ENCODE measurements at regions not wholly inside any gene's neighbourhood (a gene's known extent, or its start where the extent isn't known, plus 50 kb on each side); places are given as distances from the start of the nearest gene placed in this dataset.

DNA sequence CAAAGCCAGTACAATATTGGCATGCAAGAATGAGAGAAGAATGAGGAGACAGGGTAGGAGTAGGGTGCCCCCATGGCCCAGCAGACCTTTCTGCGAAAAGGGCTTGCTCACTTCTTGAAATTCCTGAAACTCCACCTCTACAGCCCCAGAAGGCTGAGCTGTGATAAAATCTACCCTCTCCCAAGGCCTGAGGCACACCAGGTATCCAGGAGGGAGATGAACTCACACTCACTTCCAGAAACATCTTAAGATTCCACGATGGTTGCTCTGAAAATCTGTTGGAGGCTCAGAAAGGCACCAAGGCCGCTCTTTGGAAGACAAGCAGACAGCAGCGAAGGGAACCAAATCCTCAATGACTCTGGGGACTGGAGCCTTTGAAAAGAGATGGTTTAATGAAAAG is 297.5 kb downstream of the UACA start:
- DNase-seq = no peak
- Histone ChIP-seq H3K27me3 (no peaks in the 10 kb centered on the region), H3K27ac (no peak overlapping the region), H3K36me3 (no peaks in the 10 kb centered on the region), H3K4me3 (no peak overlapping the region), H3K9me3 (no peaks in the 10 kb centered on the region), H3K4me1 (peaks cover 0 to 25% (median 5%) of the 10 kb centered on the region in 4 donors)
- TF ChIP-seq POLR2A (IDR thresholded peaks at IDR 0.05) (no peak), POLR2AphosphoS5 (IDR thresholded peaks at IDR 0.05) (no peak)
- TF ChIP-seq, protein P1, sequence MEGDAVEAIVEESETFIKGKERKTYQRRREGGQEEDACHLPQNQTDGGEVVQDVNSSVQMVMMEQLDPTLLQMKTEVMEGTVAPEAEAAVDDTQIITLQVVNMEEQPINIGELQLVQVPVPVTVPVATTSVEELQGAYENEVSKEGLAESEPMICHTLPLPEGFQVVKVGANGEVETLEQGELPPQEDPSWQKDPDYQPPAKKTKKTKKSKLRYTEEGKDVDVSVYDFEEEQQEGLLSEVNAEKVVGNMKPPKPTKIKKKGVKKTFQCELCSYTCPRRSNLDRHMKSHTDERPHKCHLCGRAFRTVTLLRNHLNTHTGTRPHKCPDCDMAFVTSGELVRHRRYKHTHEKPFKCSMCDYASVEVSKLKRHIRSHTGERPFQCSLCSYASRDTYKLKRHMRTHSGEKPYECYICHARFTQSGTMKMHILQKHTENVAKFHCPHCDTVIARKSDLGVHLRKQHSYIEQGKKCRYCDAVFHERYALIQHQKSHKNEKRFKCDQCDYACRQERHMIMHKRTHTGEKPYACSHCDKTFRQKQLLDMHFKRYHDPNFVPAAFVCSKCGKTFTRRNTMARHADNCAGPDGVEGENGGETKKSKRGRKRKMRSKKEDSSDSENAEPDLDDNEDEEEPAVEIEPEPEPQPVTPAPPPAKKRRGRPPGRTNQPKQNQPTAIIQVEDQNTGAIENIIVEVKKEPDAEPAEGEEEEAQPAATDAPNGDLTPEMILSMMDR (IDR thresholded peaks at IDR 0.05) = no peak
- intact Hi-C loops (cut with DNase I; ENCODE audit: low total_unique reads) = no loop called here
- WGBS, 5 donors = 95 to 100% (median 97%) methylated on average over 4 of the region's 4 CpGs

DNA sequence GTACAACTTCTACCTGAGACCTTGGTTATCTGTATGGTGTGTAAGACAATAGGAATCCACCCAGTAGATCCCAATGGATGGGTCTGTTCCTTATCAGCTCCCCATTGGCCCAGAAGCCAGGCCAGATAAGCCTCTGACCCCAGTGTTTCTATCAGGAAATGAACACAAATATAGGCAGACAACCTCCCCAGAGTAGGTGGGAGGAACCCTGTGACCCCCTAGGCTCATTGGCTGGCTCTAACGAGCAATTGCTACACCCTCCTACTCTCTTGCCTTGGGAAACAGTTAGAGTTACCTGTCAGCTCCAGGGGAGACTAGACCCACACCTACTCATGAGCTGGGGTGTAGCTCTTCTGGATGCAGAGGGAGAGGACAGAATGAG is 299.9 kb downstream of the UACA start:
- intact Hi-C loops (cut with DNase I; ENCODE audit: low total_unique reads) = no loop called here
- no peaks in the 10 kb centered on the region for H3K9me3 ChIP-seq

DNA sequence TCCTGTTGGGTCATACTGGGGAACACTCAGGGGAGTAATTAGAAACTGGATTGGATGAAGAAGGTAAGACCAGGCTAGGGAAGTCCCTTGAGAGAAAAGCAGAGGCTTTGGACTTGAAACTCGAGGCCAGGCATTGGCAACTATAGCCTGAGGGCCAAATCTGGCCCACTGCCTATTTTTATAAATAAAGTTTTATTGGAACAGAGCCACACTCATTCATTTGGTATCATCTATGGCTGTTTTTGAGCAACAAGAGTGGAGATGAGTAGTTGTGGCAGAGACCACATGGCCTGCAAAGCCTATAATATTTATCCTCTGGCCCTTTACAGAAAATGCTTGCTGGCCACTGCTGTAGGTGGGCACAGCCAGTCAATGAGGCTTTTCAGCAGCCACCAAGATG is 301.4 kb downstream of the UACA start:
- TF ChIP-seq, protein P1 (IDR thresholded peaks at IDR 0.05) = no peak
- TF ChIP-seq POLR2AphosphoS5 (IDR thresholded peaks at IDR 0.05) (no peak), EP300 (IDR thresholded peaks at IDR 0.05) (no peak), POLR2A (IDR thresholded peaks at IDR 0.05) (no peak)
- Histone ChIP-seq H3K9me3 (no peaks in the 10 kb centered on the region), H3K4me1 (peaks cover 0 to 31% (median 8%) of the 10 kb centered on the region in 4 donors), H3K36me3 (no peaks in the 10 kb centered on the region), H3K27me3 (no peaks in the 10 kb centered on the region), H3K27ac (no peak overlapping the region), H3K4me3 (no peak overlapping the region)
- WGBS, 5 donors = 83 to 95% (median 84%) methylated on average over 1 of the region's 1 CpG
- no peak for DNase-seq
- intact Hi-C loops (cut with DNase I; ENCODE audit: low total_unique reads) = no loop called here

More for the DNA sequence above, 299.9 kb downstream of the UACA start:
- 0 to 28% (median 0%) methylated on average over 1 of the region's 1 CpG for WGBS, 5 donors
- no peak for TF ChIP-seq POLR2AphosphoS5 (IDR thresholded peaks at IDR 0.05)
- no peak for TF ChIP-seq POLR2A (IDR thresholded peaks at IDR 0.05)
- Histone ChIP-seq H3K27ac (peak overlapping the region in 1 of 5 donors; percentile 22), H3K27me3 (no peaks in the 10 kb centered on the region), H3K4me1 (peaks cover 0 to 34% (median 8%) of the 10 kb centered on the region in 4 donors), H3K4me3 (no peak overlapping the region), H3K36me3 (no peaks in the 10 kb centered on the region)
- DNase-seq = no peak

DNA sequence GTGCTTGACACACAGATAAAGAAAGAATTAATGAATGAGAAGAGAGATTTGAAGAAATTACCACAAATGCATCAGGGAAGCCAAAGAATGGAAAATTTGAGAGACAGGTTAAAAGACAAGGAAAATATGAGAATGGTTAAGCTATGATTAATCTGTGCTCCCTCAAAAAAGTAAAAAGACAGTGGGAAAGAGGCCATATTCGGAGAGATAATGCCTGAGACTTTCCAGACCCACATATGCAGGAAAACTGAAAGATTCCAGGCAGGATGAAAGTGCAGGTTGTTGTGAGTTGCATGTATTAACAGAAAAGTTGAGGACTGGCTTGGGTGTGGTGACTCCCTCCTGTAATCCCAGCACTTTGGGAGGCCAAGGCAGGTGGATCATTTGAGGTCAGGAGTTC is 302.3 kb downstream of the UACA start:
- H3K36me3 ChIP-seq = no peaks in the 10 kb centered on the region
- DNase-seq = no peak
- no peaks in the 10 kb centered on the region for H3K9me3 ChIP-seq
- WGBS, 5 donors = 67 to 89% (median 82%) methylated on average over 1 of the region's 1 CpG
- H3K27ac ChIP-seq = no peak overlapping the region
- intact Hi-C loops (cut with DNase I; ENCODE audit: low total_unique reads) = no loop called here
- H3K27me3 ChIP-seq = no peaks in the 10 kb centered on the region
- peaks cover 0 to 26% (median 8%) of the 10 kb centered on the region in 4 donors for H3K4me1 ChIP-seq
- no peak for TF ChIP-seq EP300 (IDR thresholded peaks at IDR 0.05)
- no peak for TF ChIP-seq POLR2A (IDR thresholded peaks at IDR 0.05)
- TF ChIP-seq, protein P1 (IDR thresholded peaks at IDR 0.05) = no peak
- no peak for TF ChIP-seq POLR2AphosphoS5 (IDR thresholded peaks at IDR 0.05)
- H3K4me3 ChIP-seq = no peak overlapping the region

DNA sequence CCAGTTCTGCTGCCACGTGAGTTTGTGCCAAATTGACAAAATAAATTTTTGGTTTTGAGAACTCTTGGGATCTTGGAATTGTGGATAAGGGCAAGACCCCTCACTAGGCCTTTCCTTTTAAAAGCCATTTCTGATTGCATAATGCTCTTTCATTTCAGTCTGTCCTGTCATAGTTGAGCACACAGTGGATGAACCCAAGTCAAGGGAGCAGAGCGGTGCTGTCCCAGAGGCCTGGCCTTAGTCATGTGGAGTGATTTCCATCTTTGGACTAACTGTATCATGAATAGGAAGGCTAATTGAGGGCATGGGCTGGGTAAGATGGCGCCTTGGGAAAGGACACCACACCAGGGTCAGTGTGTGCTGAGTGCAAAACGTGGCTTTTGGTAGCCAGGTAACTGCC is 304.0 kb downstream of the UACA start:
- H3K4me1 ChIP-seq = peaks cover 0 to 26% (median 8%) of the 10 kb centered on the region in 4 donors
- intact Hi-C loops (cut with DNase I; ENCODE audit: low total_unique reads) = no loop called here
- TF ChIP-seq, protein P1 (IDR thresholded peaks at IDR 0.05) = no peak
- TF ChIP-seq POLR2A (IDR thresholded peaks at IDR 0.05) = no peak
- no peaks in the 10 kb centered on the region for H3K36me3 ChIP-seq
- no peaks in the 10 kb centered on the region for H3K27me3 ChIP-seq
- H3K4me3 ChIP-seq = no peak overlapping the region
- WGBS, 5 donors = 87 to 95% (median 90%) methylated on average over 4 of the region's 4 CpGs
- H3K27ac ChIP-seq = no peak overlapping the region
- no peaks in the 10 kb centered on the region for H3K9me3 ChIP-seq
- DNase-seq = no peak

All from stomach (tissue), 8 donors.